MM.1S (cell line): ENCODE measurements at regions not wholly inside any gene's neighbourhood (a gene's known extent, or its start where the extent isn't known, plus 50 kb on each side); places are given as distances from the start of the nearest gene placed in this dataset.

Experiments used
- DNase-seq: peaks from one replicate; pipeline ENCODE4 v3.0.0-alpha.2; 2015
- H2AFZ ChIP-seq: fragments of 300-600 bp; sonication (generic); 2 replicates; pipeline ENCODE4 v1.6.0; 2016; ENCODE audit warnings: antibody characterized with exemption, low read length
- H3F3A ChIP-seq: fragments of 300-600 bp; sonication (generic); 2 replicates; pipeline ENCODE4 v1.6.1; 2016; ENCODE audit warnings: mild to moderate bottlenecking, antibody characterized with exemption, low read length, moderate library complexity, mixed read lengths; ENCODE audit not compliant: insufficient read depth
- H3K27ac ChIP-seq: fragments of 300-600 bp; sonication (generic); 2 replicates; pipeline ENCODE4 v1.5.1; 2016; ENCODE audit warnings: mild to moderate bottlenecking, low read length
- H3K27me3 ChIP-seq: fragments of 300-600 bp; sonication (generic); replicated peaks from 2 replicates; pipeline ENCODE4 v1.6.0; 2016; ENCODE audit warnings: low read length; ENCODE audit not compliant: insufficient read depth
- H3K36me3 ChIP-seq: fragments of 300-600 bp; sonication (generic); replicated peaks from 2 replicates; pipeline ENCODE4 v1.6.1; 2016; ENCODE audit warnings: mild to moderate bottlenecking, low read length, mixed read lengths; ENCODE audit not compliant: insufficient read depth
- H3K4me1 ChIP-seq: fragments of 300-600 bp; sonication (generic); 2 replicates; pipeline ENCODE4 v1.6.1; 2016; ENCODE audit warnings: low read length, mixed read lengths
- H3K4me2 ChIP-seq: fragments of 300-600 bp; sonication (generic); 2 replicates; pipeline ENCODE4 v1.6.0; 2016; ENCODE audit warnings: low read depth, low read length
- H3K4me3 ChIP-seq: fragments of 300-600 bp; sonication (generic); 2 replicates; pipeline ENCODE4 v1.5.1; 2016; ENCODE audit warnings: low read length, mixed read lengths
- H3K79me2 ChIP-seq: fragments of 300-600 bp; sonication (generic); 2 replicates; pipeline ENCODE4 v1.6.1; 2016; ENCODE audit warnings: mixed run types, low read length, mixed read lengths
- H3K9ac ChIP-seq: fragments of 300-600 bp; sonication (generic); 2 replicates; pipeline ENCODE4 v1.6.1; 2016; ENCODE audit warnings: low read length, mixed read lengths
- H3K9me2 ChIP-seq: fragments of 300-600 bp; sonication (generic); replicated peaks from 2 replicates; pipeline ENCODE4 v1.6.1; 2016; ENCODE audit warnings: mild to moderate bottlenecking, low read length, mixed read lengths; ENCODE audit not compliant: insufficient read depth
- H3K9me3 ChIP-seq: fragments of 300-600 bp; sonication (generic); replicated peaks from 2 replicates; pipeline ENCODE4 v1.6.1; 2016; ENCODE audit warnings: mild to moderate bottlenecking, low read length, mixed read lengths; ENCODE audit not compliant: insufficient read depth
- H4K20me1 ChIP-seq: fragments of 300-600 bp; sonication (generic); 2 replicates; pipeline ENCODE4 v1.6.1; 2016; ENCODE audit warnings: mild to moderate bottlenecking, low read length, moderate library complexity, mixed read lengths; ENCODE audit not compliant: insufficient read depth
- EZH2 ChIP-seq: fragments of 300-600 bp; sonication (generic); optimal IDR thresholded peaks from 2 replicates; pipeline ENCODE3; 2017; ENCODE audit warnings: low read depth, mild to moderate bottlenecking, antibody characterized with exemption, low read length, mixed read lengths
- EZH2phosphoT487 ChIP-seq: fragments of 300-600 bp; sonication (generic); IDR thresholded peaks from 2 replicates; pipeline ENCODE4 v1.6.1; 2018; ENCODE audit warnings: antibody characterized with exemption, low read length
- TF ChIP-seq, protein P1 (sequence below): fragments of 300-600 bp; sonication (generic); IDR thresholded peaks from 2 replicates; pipeline ENCODE4 v1.5.1; 2016; ENCODE audit warnings: antibody characterized with exemption, low read length, mixed read lengths

DNA sequence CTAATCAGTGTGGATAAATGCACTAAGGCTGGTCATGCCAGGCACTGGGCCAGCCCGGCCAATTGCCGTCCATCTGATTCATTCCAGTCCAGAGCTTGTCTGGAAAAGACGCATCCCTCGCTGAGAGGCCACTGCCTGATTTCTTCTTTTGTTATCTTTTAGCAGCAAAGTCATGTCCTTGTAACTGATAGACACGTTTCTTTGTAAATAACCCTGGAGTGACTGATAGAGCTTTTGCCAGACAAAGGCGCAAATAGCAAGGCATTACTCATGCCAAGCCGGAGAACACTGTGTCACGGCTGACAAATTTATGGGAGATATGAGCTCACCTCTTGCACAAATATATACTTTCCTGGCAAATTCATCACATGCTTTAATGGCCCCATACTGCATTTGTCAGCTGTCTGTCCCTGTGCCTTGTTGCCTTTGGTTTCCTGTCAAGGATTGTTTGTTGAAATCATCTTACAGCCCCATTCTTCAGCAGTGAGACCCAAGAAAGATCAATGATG is 164.4 kb downstream of the ETAA1 start:
- Histone ChIP-seq H3K9me2 (no peaks in the 10 kb centered on the region), H4K20me1 (no peaks in the 10 kb centered on the region), H3K9me3 (no peaks in the 10 kb centered on the region), H3K36me3 (no peaks in the 10 kb centered on the region), H3F3A (no peaks in the 10 kb centered on the region), H3K4me1 (no peaks in the 10 kb centered on the region), H2AFZ (no peak overlapping the region), H3K4me2 (no peak overlapping the region), H3K79me2 (no peaks in the 10 kb centered on the region), H3K27me3 (no peaks in the 10 kb centered on the region), H3K27ac (no peak overlapping the region), H3K4me3 (no peak overlapping the region), H3K9ac (no peak overlapping the region)
- TF ChIP-seq EZH2phosphoT487 (no peak), EZH2 (no peak)
- TF ChIP-seq, protein P1, sequence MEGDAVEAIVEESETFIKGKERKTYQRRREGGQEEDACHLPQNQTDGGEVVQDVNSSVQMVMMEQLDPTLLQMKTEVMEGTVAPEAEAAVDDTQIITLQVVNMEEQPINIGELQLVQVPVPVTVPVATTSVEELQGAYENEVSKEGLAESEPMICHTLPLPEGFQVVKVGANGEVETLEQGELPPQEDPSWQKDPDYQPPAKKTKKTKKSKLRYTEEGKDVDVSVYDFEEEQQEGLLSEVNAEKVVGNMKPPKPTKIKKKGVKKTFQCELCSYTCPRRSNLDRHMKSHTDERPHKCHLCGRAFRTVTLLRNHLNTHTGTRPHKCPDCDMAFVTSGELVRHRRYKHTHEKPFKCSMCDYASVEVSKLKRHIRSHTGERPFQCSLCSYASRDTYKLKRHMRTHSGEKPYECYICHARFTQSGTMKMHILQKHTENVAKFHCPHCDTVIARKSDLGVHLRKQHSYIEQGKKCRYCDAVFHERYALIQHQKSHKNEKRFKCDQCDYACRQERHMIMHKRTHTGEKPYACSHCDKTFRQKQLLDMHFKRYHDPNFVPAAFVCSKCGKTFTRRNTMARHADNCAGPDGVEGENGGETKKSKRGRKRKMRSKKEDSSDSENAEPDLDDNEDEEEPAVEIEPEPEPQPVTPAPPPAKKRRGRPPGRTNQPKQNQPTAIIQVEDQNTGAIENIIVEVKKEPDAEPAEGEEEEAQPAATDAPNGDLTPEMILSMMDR, result no peak
- no peak for DNase-seq

DNA sequence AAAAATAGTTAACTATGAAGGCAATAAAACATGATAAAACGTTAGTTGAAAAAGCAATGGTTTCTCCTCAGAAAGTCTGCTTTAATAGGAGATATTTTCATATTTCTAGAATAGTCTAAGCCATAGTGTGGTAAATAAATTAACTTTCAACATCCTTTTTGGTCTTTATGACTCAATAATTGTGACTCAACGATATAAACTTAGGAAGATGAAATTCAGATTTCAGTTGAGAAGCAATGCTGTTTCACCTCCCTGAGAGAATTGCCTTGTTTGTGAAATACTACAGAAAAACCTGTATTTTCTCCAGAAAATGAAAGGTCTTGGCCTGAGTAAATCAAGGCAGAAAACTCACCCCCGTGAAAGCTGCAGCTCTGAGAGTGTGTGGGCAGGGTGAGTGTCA is 166.9 kb downstream of the ETAA1 start:
- H3K4me2 ChIP-seq, result no peak overlapping the region

DNA sequence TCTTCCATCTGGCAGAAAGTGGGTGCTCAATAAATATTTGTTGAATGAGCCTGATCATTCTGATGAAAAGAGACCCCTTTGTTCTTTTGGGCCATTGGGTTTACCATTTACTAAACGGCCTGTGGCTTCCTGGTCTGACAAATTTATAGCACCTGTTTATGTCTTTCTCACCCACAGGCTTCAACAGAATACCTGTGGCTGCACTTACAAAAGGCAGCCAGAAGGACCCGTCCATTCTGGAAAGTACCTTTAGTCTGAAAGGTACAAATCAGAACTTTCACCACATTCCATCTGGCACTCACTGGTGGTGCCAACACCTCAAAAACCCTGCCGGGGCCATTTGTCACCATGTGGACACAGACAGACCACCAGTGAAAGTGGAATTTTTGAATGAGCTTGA is 167.5 kb downstream of the ETAA1 start:
- H3K4me1 ChIP-seq, result no peaks in the 10 kb centered on the region
- no peak overlapping the region for H3K9ac ChIP-seq
- H3K27me3 ChIP-seq, result no peaks in the 10 kb centered on the region
- H3K4me3 ChIP-seq, result no peak overlapping the region
- H2AFZ ChIP-seq, result no peak overlapping the region
- TF ChIP-seq EZH2phosphoT487 (no peak), EZH2 (no peak)
- TF ChIP-seq, protein P1, result no peak
- H3K9me2 ChIP-seq, result no peaks in the 10 kb centered on the region
- H3K79me2 ChIP-seq, result no peaks in the 10 kb centered on the region
- no peaks in the 10 kb centered on the region for H4K20me1 ChIP-seq
- peak; percentile 65 for DNase-seq
- H3K36me3 ChIP-seq, result no peaks in the 10 kb centered on the region
- no peak overlapping the region for H3K27ac ChIP-seq
- no peaks in the 10 kb centered on the region for H3K9me3 ChIP-seq
- no peak overlapping the region for H3K4me2 ChIP-seq
- no peaks in the 10 kb centered on the region for H3F3A ChIP-seq

More for the DNA sequence above, 166.9 kb downstream of the ETAA1 start:
- no peaks in the 10 kb centered on the region for H3K4me1 ChIP-seq
- no peaks in the 10 kb centered on the region for H3K9me3 ChIP-seq
- H3F3A ChIP-seq, result no peaks in the 10 kb centered on the region
- no peaks in the 10 kb centered on the region for H3K79me2 ChIP-seq
- H3K9ac ChIP-seq, result no peak overlapping the region
- no peak for DNase-seq
- H3K4me3 ChIP-seq, result no peak overlapping the region
- H2AFZ ChIP-seq, result no peak overlapping the region
- H4K20me1 ChIP-seq, result no peaks in the 10 kb centered on the region
- H3K36me3 ChIP-seq, result no peaks in the 10 kb centered on the region
- H3K9me2 ChIP-seq, result no peaks in the 10 kb centered on the region
- TF ChIP-seq EZH2phosphoT487, result no peak
- no peak for TF ChIP-seq EZH2
- TF ChIP-seq, protein P1, result no peak
- no peak overlapping the region for H3K27ac ChIP-seq
- no peaks in the 10 kb centered on the region for H3K27me3 ChIP-seq
